ENCODE measurements at regions not wholly inside any gene's neighbourhood (a gene's known extent, or its start where the extent isn't known, plus 50 kb on each side); places are given as distances from the start of the nearest gene placed in this dataset.

- dilution Hi-C loops (cut with MboI; ENCODE audit: extremely low pct_ligation_motif_present, low sequenced_read_pairs) (no loop called here), intact Hi-C loops (cut with micrococcal nuclease) (no loop called here)
- BruUV-seq (replicated peaks): no TSS peak
- no peak for DNase-seq (ENCODE audit: low read depth, low spot score)
- no peaks in the 10 kb centered on the region for H3K79me2 ChIP-seq (ENCODE audit: control insufficient read depth, insufficient read depth, low read length)
- no peak for FAIRE-seq
- H3K9ac ChIP-seq (replicated peaks; ENCODE audit: extremely low read depth, insufficient read depth, low read length): no peak overlapping the region
- no peak overlapping the region for H3K27ac ChIP-seq (ENCODE audit: insufficient read depth, low read depth, low read length)
- no peak overlapping the region for H3K4me2 ChIP-seq (ENCODE audit: insufficient read depth, low read length)
- no peaks in the 10 kb centered on the region for H3K27me3 ChIP-seq (ENCODE audit: control insufficient read depth in 2 of 2, insufficient read depth in 2 of 2, low read length in 2 of 2)
- no peaks in the 10 kb centered on the region for H3K9me1 ChIP-seq (replicated peaks; ENCODE audit: control insufficient read depth, extremely low read depth, insufficient read depth, low read length)
- no peaks in the 10 kb centered on the region for H4K20me1 ChIP-seq (replicated peaks; ENCODE audit: control insufficient read depth, extremely low read depth, insufficient read depth, low read length)
- H3K4me3 ChIP-seq (replicated peaks in 1 of 3; ENCODE audit: insufficient read depth in 1 of 3, low read depth in 1 of 3, low read length in 3 of 3): no peak overlapping the region
- TF ChIP-seq GATA2 (IDR thresholded peaks at IDR 0.05; ENCODE audit: insufficient read depth, insufficient read length, low read depth, low read length) (no peak), POLR2AphosphoS5 (IDR thresholded peaks at IDR 0.05; ENCODE audit: insufficient read depth, low read depth, low read length) (no peak), CTCF (IDR thresholded peaks at IDR 0.05; ENCODE audit: extremely low read depth in 1 of 2, insufficient read depth in 1 of 2, low read depth in 1 of 2, low read length in 2 of 2) (no peak), JUN (IDR thresholded peaks at IDR 0.05; ENCODE audit: borderline replicate concordance, insufficient read depth, insufficient read length, low read depth) (no peak), EZH2 (IDR thresholded peaks at IDR 0.05; ENCODE audit: borderline replicate concordance, low read depth, low read length, severe bottlenecking) (no peak), MYC (IDR thresholded peaks at IDR 0.05; ENCODE audit: low read depth, low read length) (no peak), POLR2A (IDR thresholded peaks at IDR 0.05; ENCODE audit: low read depth, low read length) (no peak), MAX (IDR thresholded peaks at IDR 0.05; ENCODE audit: insufficient read depth, insufficient read length) (no peak), FOS (IDR thresholded peaks at IDR 0.05; ENCODE audit: borderline replicate concordance, insufficient read depth, low read length) (no peak)
- ChIA-PET CTCF (no interaction called here), POLR2A (no interaction called here)
- no peaks in the 10 kb centered on the region for H3K9me3 ChIP-seq (replicated peaks; ENCODE audit: control insufficient read depth, insufficient read depth, low read length)
- no peak overlapping the region for H2AFZ ChIP-seq (ENCODE audit: low read depth, low read length)
- no peaks in the 10 kb centered on the region for H3K4me1 ChIP-seq (ENCODE audit: control insufficient read depth, extremely low read depth, insufficient read depth, low read length)
- no peaks in the 10 kb centered on the region for H3K36me3 ChIP-seq (ENCODE audit: control insufficient read depth in 2 of 2, extremely low read depth in 1 of 2, insufficient read depth in 2 of 2, low read length in 2 of 2)
Observed at GRCh38 chr12:127194176-127194575, 1072.8 kb upstream of the TMEM132C start.

All from endothelial cell of umbilical vein (primary cell).